Coronary artery (tissue), 2 donors: ENCODE measurements at regions not wholly inside any gene's neighbourhood (a gene's known extent, or its start where the extent isn't known, plus 50 kb on each side); places are given as distances from the start of the nearest gene placed in this dataset.

Source experiments
- DNase-seq: peaks from one replicate; pipeline ENCODE4 v3.0.0-alpha.2; 2017; ENCODE audit warnings: low spot score
- H3K27ac ChIP-seq, 2 donors: fragments of 200-600 bp; sonication (generic); one replicate each; pipeline ENCODE4 v1.5.1; 2016 to 2019
- H3K4me3 ChIP-seq: fragments of 200-600 bp; sonication (generic); 2 replicates; pipeline ENCODE4 v1.5.1; 2016; ENCODE audit warnings: mild to moderate bottlenecking, moderate library complexity
- CTCF ChIP-seq: fragments of 200-600 bp; sonication (generic); IDR thresholded peaks from one replicate; pipeline ENCODE4 v1.5.1; 2019; ENCODE audit warnings: antibody characterized with exemption

DNA sequence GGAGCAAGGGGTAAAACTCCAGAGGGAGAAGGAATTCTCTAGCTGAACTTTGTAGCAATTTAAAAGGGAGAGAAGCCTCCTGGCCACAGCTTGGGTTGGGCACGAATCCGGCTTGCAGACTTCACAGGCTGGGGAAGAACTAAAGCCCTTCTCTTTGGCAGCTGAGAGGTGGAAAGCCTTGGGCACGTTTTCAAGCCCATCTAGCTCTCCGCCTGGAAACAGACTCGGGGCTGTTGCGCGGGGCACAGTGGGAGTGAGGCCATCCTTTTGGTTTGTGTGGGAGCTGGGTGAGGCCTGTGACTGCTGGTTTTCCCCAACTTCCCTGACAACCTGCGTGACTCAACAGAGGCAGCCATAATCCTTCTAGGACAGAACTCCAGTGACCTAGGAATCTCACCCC, 295.7 kb upstream of the ROBO1 start:
- TF ChIP-seq CTCF, result no peak
- DNase-seq, result no peak
- no peak overlapping the region for H3K4me3 ChIP-seq
- H3K27ac ChIP-seq, result no peak overlapping the region

DNA sequence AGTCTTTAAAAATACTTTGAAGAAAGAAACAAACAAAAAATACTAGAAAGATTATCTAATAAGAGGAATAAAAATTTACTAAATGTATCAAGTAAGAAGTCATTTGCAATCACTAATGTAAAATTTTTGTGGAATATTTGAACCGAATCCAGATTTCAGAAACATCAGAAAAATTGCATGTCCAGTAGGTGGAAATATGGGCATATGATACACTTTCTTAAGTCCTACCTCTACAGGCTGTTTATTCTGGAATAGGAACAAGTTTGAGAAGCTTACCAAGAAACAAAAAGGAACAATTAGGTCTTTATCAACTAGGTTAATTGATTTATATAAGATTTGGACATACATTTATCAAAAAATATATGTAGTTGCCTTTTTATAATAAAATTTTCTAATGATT, 292.9 kb upstream of the ROBO1 start:
- Histone ChIP-seq H3K27ac (no peak overlapping the region), H3K4me3 (no peak overlapping the region)
- TF ChIP-seq CTCF, result no peak
- no peak for DNase-seq

- H3K27ac ChIP-seq, result no peak overlapping the region
These were observed 287.5 kb upstream of the ROBO1 start for GRCh38 chr3:80055306-80055705.

DNA sequence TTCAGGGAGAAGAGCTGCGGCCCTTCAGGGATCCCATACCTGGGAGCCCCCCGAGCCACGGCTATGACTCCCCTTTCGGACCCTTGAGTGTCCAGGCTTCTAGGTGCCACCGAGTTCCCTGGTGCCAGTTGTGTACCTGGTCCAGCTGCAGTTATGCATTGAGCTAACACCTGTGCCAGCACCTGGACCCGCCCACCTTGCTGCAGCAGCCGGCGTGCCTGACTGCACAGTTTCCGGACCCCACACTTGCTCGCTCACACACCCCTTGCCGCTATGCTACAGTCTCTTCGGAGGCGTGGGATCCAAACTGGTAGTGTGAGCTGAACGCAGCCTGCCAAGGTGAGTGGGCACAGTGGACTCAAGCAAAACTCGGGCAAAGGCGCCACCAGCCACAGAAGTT, 284.5 kb upstream of the ROBO1 start:
- no peak for TF ChIP-seq CTCF
- Histone ChIP-seq H3K27ac (no peak overlapping the region), H3K4me3 (no peak overlapping the region)
- DNase-seq, result no peak

More at GRCh38 chr3:80055306-80055705, 287.5 kb upstream of the ROBO1 start:
- no peak overlapping the region for H3K4me3 ChIP-seq
- no peak for DNase-seq
- no peak for TF ChIP-seq CTCF

DNA sequence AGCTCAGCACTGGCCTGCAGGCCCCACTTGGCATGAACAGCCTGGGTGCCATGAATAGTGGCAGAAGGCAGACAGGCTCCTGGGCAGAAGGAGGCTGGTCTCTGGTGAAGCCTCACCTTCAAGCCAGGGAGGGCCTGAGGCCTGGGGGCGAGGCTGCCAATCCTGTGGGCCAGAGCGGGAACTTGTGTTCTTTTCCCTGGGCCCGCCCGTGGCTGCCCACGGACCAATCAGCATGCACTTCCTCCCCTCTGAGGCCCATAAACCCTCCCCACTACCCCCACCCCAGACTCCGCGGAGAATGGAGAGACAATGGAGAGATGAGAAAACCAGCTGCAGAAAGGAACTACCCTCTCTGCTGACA, 283.8 kb upstream of the ROBO1 start:
- no peak for DNase-seq
- TF ChIP-seq CTCF, result no peak

GRCh38 chr3:80050826-80051601, 283.2 kb upstream of the ROBO1 start:
- Histone ChIP-seq H3K4me3 (no peak overlapping the region), H3K27ac (no peak overlapping the region)
- DNase-seq, result no peak
- TF ChIP-seq CTCF, result no peak

More for the DNA sequence above, 283.8 kb upstream of the ROBO1 start:
- Histone ChIP-seq H3K4me3 (no peak overlapping the region), H3K27ac (no peak overlapping the region)

DNA sequence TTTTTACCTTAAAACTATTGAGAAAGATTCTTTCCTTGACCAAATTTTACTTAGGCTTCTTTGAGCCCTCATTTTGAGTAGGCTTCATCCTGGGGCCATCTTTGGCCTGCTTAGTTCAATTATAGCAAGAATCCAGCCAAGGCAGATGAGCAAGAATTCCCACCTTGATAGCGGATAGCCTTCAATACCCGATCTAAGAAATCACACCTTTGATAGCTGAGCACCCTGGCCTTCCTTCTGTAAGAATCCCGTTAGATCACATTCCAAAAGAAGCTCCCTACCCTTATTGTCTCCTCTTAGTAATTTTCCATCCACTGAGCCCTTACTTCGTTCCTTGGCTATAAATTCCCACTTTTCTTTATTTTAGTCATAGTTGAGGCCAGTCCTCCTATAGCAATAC, 275.4 kb upstream of the ROBO1 start:
- Histone ChIP-seq H3K27ac (no peak overlapping the region), H3K4me3 (no peak overlapping the region)
- DNase-seq, result no peak
- TF ChIP-seq CTCF, result no peak
